Ishikawa (cell line): ENCODE measurements at regions not wholly inside any gene's neighbourhood (a gene's known extent, or its start where the extent isn't known, plus 50 kb on each side); places are given as distances from the start of the nearest gene placed in this dataset.
A peak's percentile ranks its signal among the peaks of the same experiment; 100 is the strongest.

ENCODE experiments used
- CEBPB ChIP-seq: IDR thresholded peaks from 2 replicates; pipeline ENCODE4 v1.6.1; 2012
- CREB1 ChIP-seq: IDR thresholded peaks from 2 replicates; pipeline ENCODE4 v1.6.1; 2012; ENCODE audit warnings: low read depth
- EGR1 ChIP-seq: IDR thresholded peaks from 2 replicates; pipeline ENCODE4 v1.6.1; 2012
- EP300 ChIP-seq: IDR thresholded peaks from 2 replicates; pipeline ENCODE4 v1.6.1; 2012; ENCODE audit warnings: borderline replicate concordance
- FOXM1 ChIP-seq: IDR thresholded peaks from 2 replicates; pipeline ENCODE4 v1.6.1; 2012; ENCODE audit warnings: low read depth, borderline replicate concordance
- MAX ChIP-seq: IDR thresholded peaks from 2 replicates; pipeline ENCODE4 v1.6.1; 2012
- NFIC ChIP-seq: IDR thresholded peaks from 2 replicates; pipeline ENCODE4 v1.6.1; 2012
- RAD21 ChIP-seq: IDR thresholded peaks from 2 replicates; pipeline ENCODE4 v1.6.1; 2012; ENCODE audit warnings: low read depth
- REST ChIP-seq: IDR thresholded peaks from 2 replicates; pipeline ENCODE4 v1.6.1; 2012; ENCODE audit warnings: low read depth, mild to moderate bottlenecking
- TAF1 ChIP-seq: IDR thresholded peaks from 2 replicates; pipeline ENCODE4 v1.6.1; 2012; ENCODE audit warnings: low read depth, mild to moderate bottlenecking
- TCF12 ChIP-seq: IDR thresholded peaks from 2 replicates; pipeline ENCODE4 v1.6.1; 2012; ENCODE audit warnings: low read depth
- TEAD4 ChIP-seq: IDR thresholded peaks from 2 replicates; pipeline ENCODE4 v1.6.1; 2012
- USF1 ChIP-seq: IDR thresholded peaks from 2 replicates; pipeline ENCODE4 v1.6.1; 2012
- YY1 ChIP-seq: IDR thresholded peaks from 2 replicates; pipeline ENCODE4 v1.6.1; 2012; ENCODE audit warnings: low read depth
- ZBTB7A ChIP-seq: IDR thresholded peaks from 2 replicates; pipeline ENCODE4 v1.6.1; 2012; ENCODE audit warnings: low read depth

GRCh38 chr13:56173346-56173745 is 967.4 kb upstream of the PRR20A start:
- TF ChIP-seq EP300 (no peak), RAD21 (no peak), ZBTB7A (no peak), USF1 (no peak), CEBPB (no peak), FOXM1 (no peak), EGR1 (no peak), TAF1 (no peak), TEAD4 (no peak), YY1 (no peak), MAX (no peak), CREB1 (no peak), TCF12 (no peak), REST (no peak), NFIC (no peak)

GRCh38 chr13:56182598-56182997 is 958.1 kb upstream of the PRR20A start:
- TF ChIP-seq YY1 (no peak), MAX (no peak), RAD21 (no peak), EGR1 (no peak), CREB1 (no peak), CEBPB (no peak), USF1 (no peak), TCF12 (no peak), TEAD4 (no peak), REST (no peak), TAF1 (no peak), EP300 (no peak), NFIC (no peak), FOXM1 (no peak), ZBTB7A (no peak)

- TF ChIP-seq MAX (no peak), NFIC (no peak), YY1 (no peak), ZBTB7A (no peak), USF1 (no peak), TAF1 (no peak), CEBPB (no peak), CREB1 (no peak), TCF12 (no peak)
Measured at GRCh38 chr13:56187331-56187730, 953.4 kb upstream of the PRR20A start.

- TF ChIP-seq CEBPB, result peak; percentile 45; the same call in 1 of the 2 replicates
- TF ChIP-seq CREB1, result no peak
- TF ChIP-seq TAF1, result no peak
Measured at GRCh38 chr13:56189439-56189838, 951.3 kb upstream of the PRR20A start.

GRCh38 chr13:56189978-56190377 is 950.7 kb upstream of the PRR20A start:
- TF ChIP-seq NFIC, result no peak
- TF ChIP-seq USF1, result no peak
- no peak for TF ChIP-seq YY1
- no peak for TF ChIP-seq CEBPB
- no peak for TF ChIP-seq MAX
- no peak for TF ChIP-seq REST
- TF ChIP-seq TEAD4, result no peak
- no peak for TF ChIP-seq EGR1
- no peak for TF ChIP-seq TAF1
- TF ChIP-seq EP300, result no peak
- no peak for TF ChIP-seq TCF12
- no peak for TF ChIP-seq CREB1
- TF ChIP-seq RAD21, result no peak
- TF ChIP-seq FOXM1, result no peak
- TF ChIP-seq ZBTB7A, result no peak
